Activated naive CD4-positive, alpha-beta T cell treated with anti-CD3 and anti-CD28 coated beads for 36 hours (primary cell): ENCODE measurements at regions not wholly inside any gene's neighbourhood (a gene's known extent, or its start where the extent isn't known, plus 50 kb on each side); places are given as distances from the start of the nearest gene placed in this dataset.

Experiments
- CTCF ChIA-PET: fragments of 350-600 bp; sonication (Branson Sonifier 250); formaldehyde crosslinking; loops from one replicate; lab custom pipeline; 2021; ENCODE audit warnings: antibody characterized with exemption; lab: Charles Lee
- DNase-seq: peaks from one replicate; pipeline ENCODE4 v3.0.0-alpha.2; 2020
- H3K27ac Mint-ChIP-seq: one replicate; pipeline ENCODE4 v1.8.0; 2021; ENCODE audit warnings: mild to moderate bottlenecking, mixed read lengths
- H3K27me3 Mint-ChIP-seq: one replicate; pipeline ENCODE4 v1.8.0; 2021; ENCODE audit warnings: low read depth, mixed read lengths
- H3K36me3 Mint-ChIP-seq: one replicate; pipeline ENCODE4 v1.8.0; 2021; ENCODE audit warnings: low read depth, mixed read lengths
- H3K4me1 Mint-ChIP-seq: one replicate; pipeline ENCODE4 v1.8.0; 2021; ENCODE audit warnings: low read depth, mixed read lengths
- H3K4me3 Mint-ChIP-seq: one replicate; pipeline ENCODE4 v1.8.0; 2021; ENCODE audit warnings: mild to moderate bottlenecking, moderate library complexity, mixed read lengths
- H3K9me3 Mint-ChIP-seq: one replicate; pipeline ENCODE4 v1.8.0; 2021; ENCODE audit warnings: mixed read lengths
- intact Hi-C: fragments of 100-400 bp; cut with micrococcal nuclease; formaldehyde crosslinking; loops from one replicate; pipeline ENCODE4 v1.15.1; 2023

- Mint-ChIP-seq H3K4me1 (peaks cover 1% of the 10 kb centered on the region), H3K36me3 (no peaks in the 10 kb centered on the region), H3K27ac (no peak overlapping the region), H3K9me3 (no peaks in the 10 kb centered on the region), H3K27me3 (no peaks in the 10 kb centered on the region), H3K4me3 (no peak overlapping the region)
- intact Hi-C loops: no loop called here
- no peak for DNase-seq
- CTCF ChIA-PET: no interaction called here
These were observed 153.0 kb downstream of the UXS1 start for GRCh38 chr2:106041150-106041549.

GRCh38 chr2:106039634-106040315 lies 154.3 kb downstream of the UXS1 start:
- H3K27me3 Mint-ChIP-seq: no peaks in the 10 kb centered on the region
- H3K4me1 Mint-ChIP-seq: no peaks in the 10 kb centered on the region
- CTCF ChIA-PET: interaction anchor here (0.6 kb wide), 1 partner anchor 1158 kb away, joined by 5 read pairs; no protein-coding TSS in a partner anchor

GRCh38 chr2:106038601-106039375 lies 155.3 kb downstream of the UXS1 start:
- intact Hi-C loops: no loop called here
- Mint-ChIP-seq H3K36me3 (no peaks in the 10 kb centered on the region), H3K4me1 (no peaks in the 10 kb centered on the region), H3K27ac (no peak overlapping the region), H3K27me3 (no peaks in the 10 kb centered on the region), H3K4me3 (no peak overlapping the region), H3K9me3 (no peaks in the 10 kb centered on the region)
- CTCF ChIA-PET: no interaction called here
- DNase-seq: no peak

More at GRCh38 chr2:106039634-106040315, 154.3 kb downstream of the UXS1 start:
- Mint-ChIP-seq H3K9me3 (no peaks in the 10 kb centered on the region), H3K36me3 (no peaks in the 10 kb centered on the region), H3K4me3 (no peak overlapping the region), H3K27ac (no peak overlapping the region)
- intact Hi-C loops: no loop called here
- DNase-seq: no peak

GRCh38 chr2:106037932-106038331 lies 156.2 kb downstream of the UXS1 start:
- no peak overlapping the region for H3K27ac Mint-ChIP-seq
- H3K36me3 Mint-ChIP-seq: no peaks in the 10 kb centered on the region
- intact Hi-C loops: no loop called here

GRCh38 chr2:106037262-106037661 lies 156.8 kb downstream of the UXS1 start:
- H3K36me3 Mint-ChIP-seq: no peaks in the 10 kb centered on the region
- no peak for DNase-seq
- H3K4me3 Mint-ChIP-seq: no peak overlapping the region
- intact Hi-C loops: no loop called here
- H3K9me3 Mint-ChIP-seq: no peaks in the 10 kb centered on the region
- no peaks in the 10 kb centered on the region for H3K27me3 Mint-ChIP-seq
- H3K27ac Mint-ChIP-seq: no peak overlapping the region
- H3K4me1 Mint-ChIP-seq: no peaks in the 10 kb centered on the region
- CTCF ChIA-PET: interaction anchor here (0.6 kb wide), 1 partner anchor 9 kb away, joined by 3 read pairs; no protein-coding TSS in a partner anchor

More at GRCh38 chr2:106037932-106038331, 156.2 kb downstream of the UXS1 start:
- H3K27me3 Mint-ChIP-seq: no peaks in the 10 kb centered on the region
- no peaks in the 10 kb centered on the region for H3K9me3 Mint-ChIP-seq
- H3K4me3 Mint-ChIP-seq: no peak overlapping the region
- H3K4me1 Mint-ChIP-seq: no peaks in the 10 kb centered on the region
- CTCF ChIA-PET: no interaction called here
- DNase-seq: no peak

GRCh38 chr2:106034325-106034724 lies 159.8 kb downstream of the UXS1 start:
- CTCF ChIA-PET: interaction anchor here (0.6 kb wide), 1 partner anchor 909 kb away, joined by 3 read pairs; no protein-coding TSS in a partner anchor
- no peak for DNase-seq
- no peaks in the 10 kb centered on the region for H3K27me3 Mint-ChIP-seq
- peaks cover 13% of the 10 kb centered on the region for H3K4me1 Mint-ChIP-seq
- no peaks in the 10 kb centered on the region for H3K9me3 Mint-ChIP-seq
- H3K27ac Mint-ChIP-seq: no peak overlapping the region
- no peaks in the 10 kb centered on the region for H3K36me3 Mint-ChIP-seq
- intact Hi-C loops: no loop called here
- H3K4me3 Mint-ChIP-seq: no peak overlapping the region

GRCh38 chr2:106032676-106033075 lies 161.4 kb downstream of the UXS1 start:
- H3K27ac Mint-ChIP-seq: no peak overlapping the region
- H3K27me3 Mint-ChIP-seq: no peaks in the 10 kb centered on the region
- H3K36me3 Mint-ChIP-seq: no peaks in the 10 kb centered on the region
- H3K4me1 Mint-ChIP-seq: peaks cover 21% of the 10 kb centered on the region
- no peak for DNase-seq
- CTCF ChIA-PET: no interaction called here
- intact Hi-C loops: no loop called here
- H3K9me3 Mint-ChIP-seq: no peaks in the 10 kb centered on the region
- H3K4me3 Mint-ChIP-seq: no peak overlapping the region

GRCh38 chr2:106030287-106031268 lies 163.5 kb downstream of the UXS1 start:
- H3K4me1 Mint-ChIP-seq: peaks cover 36% of the 10 kb centered on the region
- no peaks in the 10 kb centered on the region for H3K9me3 Mint-ChIP-seq
- CTCF ChIA-PET: no interaction called here
- intact Hi-C loops: no loop called here
- H3K27me3 Mint-ChIP-seq: no peaks in the 10 kb centered on the region
- DNase-seq: peak; percentile 62
- H3K4me3 Mint-ChIP-seq: no peak overlapping the region
- no peak overlapping the region for H3K27ac Mint-ChIP-seq
- H3K36me3 Mint-ChIP-seq: no peaks in the 10 kb centered on the region

- intact Hi-C loops: no loop called here
- Mint-ChIP-seq H3K27ac (no peak overlapping the region), H3K27me3 (no peaks in the 10 kb centered on the region), H3K4me1 (peaks cover 39% of the 10 kb centered on the region), H3K9me3 (no peaks in the 10 kb centered on the region), H3K4me3 (no peak overlapping the region), H3K36me3 (no peaks in the 10 kb centered on the region)
- CTCF ChIA-PET: no interaction called here
- DNase-seq: no peak
These were observed 165.9 kb downstream of the UXS1 start for GRCh38 chr2:106028192-106028591.

- Mint-ChIP-seq H3K27ac (no peak overlapping the region), H3K27me3 (no peaks in the 10 kb centered on the region), H3K9me3 (no peaks in the 10 kb centered on the region), H3K36me3 (no peaks in the 10 kb centered on the region), H3K4me1 (peaks cover 39% of the 10 kb centered on the region), H3K4me3 (no peak overlapping the region)
- CTCF ChIA-PET: no interaction called here
- DNase-seq: no peak
- intact Hi-C loops: no loop called here
These were observed 167.6 kb downstream of the UXS1 start for GRCh38 chr2:106026271-106027190.

GRCh38 chr2:106025796-106026195 lies 168.3 kb downstream of the UXS1 start:
- DNase-seq: no peak
- H3K4me3 Mint-ChIP-seq: no peak overlapping the region
- CTCF ChIA-PET: no interaction called here

More at GRCh38 chr2:106025796-106026195, 168.3 kb downstream of the UXS1 start:
- no peak overlapping the region for H3K27ac Mint-ChIP-seq
- H3K27me3 Mint-ChIP-seq: no peaks in the 10 kb centered on the region
- peaks cover 34% of the 10 kb centered on the region for H3K4me1 Mint-ChIP-seq
- intact Hi-C loops: no loop called here
- H3K36me3 Mint-ChIP-seq: no peaks in the 10 kb centered on the region
- H3K9me3 Mint-ChIP-seq: no peaks in the 10 kb centered on the region
